ENCODE measurements at regions not wholly inside any gene's neighbourhood (a gene's known extent, or its start where the extent isn't known, plus 50 kb on each side); places are given as distances from the start of the nearest gene placed in this dataset.

DNA sequence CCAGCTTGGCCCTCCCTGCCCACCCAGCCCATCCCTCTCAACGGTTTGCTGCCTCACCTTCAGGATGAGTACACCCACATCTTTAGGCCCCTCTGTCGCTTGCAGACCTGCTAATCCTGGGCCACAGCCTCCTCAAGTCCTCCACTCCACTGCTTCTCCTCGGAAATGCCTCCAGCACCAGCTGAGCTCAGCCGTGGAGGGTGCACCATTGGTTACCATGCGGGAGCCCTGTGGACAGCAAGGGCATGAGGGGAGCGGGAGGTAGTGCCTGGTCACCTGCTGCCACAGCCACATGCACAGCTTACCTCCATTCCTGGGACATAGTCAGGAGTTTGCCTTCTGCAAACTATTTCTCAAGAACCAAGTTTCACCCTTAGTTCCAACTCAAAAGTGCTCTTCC is 286.3 kb upstream of the ZMIZ1 start:
- TF ChIP-seq, protein P1, sequence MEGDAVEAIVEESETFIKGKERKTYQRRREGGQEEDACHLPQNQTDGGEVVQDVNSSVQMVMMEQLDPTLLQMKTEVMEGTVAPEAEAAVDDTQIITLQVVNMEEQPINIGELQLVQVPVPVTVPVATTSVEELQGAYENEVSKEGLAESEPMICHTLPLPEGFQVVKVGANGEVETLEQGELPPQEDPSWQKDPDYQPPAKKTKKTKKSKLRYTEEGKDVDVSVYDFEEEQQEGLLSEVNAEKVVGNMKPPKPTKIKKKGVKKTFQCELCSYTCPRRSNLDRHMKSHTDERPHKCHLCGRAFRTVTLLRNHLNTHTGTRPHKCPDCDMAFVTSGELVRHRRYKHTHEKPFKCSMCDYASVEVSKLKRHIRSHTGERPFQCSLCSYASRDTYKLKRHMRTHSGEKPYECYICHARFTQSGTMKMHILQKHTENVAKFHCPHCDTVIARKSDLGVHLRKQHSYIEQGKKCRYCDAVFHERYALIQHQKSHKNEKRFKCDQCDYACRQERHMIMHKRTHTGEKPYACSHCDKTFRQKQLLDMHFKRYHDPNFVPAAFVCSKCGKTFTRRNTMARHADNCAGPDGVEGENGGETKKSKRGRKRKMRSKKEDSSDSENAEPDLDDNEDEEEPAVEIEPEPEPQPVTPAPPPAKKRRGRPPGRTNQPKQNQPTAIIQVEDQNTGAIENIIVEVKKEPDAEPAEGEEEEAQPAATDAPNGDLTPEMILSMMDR (conservative IDR thresholded peaks at IDR 0.05 in 1 of 2, IDR thresholded peaks at IDR 0.05 in 1 of 2; ENCODE audit: low read depth in 1 of 2, low read length in 2 of 2) = no peak
- no peak for TF ChIP-seq EZH2 (IDR thresholded peaks at IDR 0.05; ENCODE audit: low read length, missing control alignments)
